GM13976 (cell line): ENCODE measurements at regions not wholly inside any gene's neighbourhood (a gene's known extent, or its start where the extent isn't known, plus 50 kb on each side); places are given as distances from the start of the nearest gene placed in this dataset.

Experiments
- DNase-seq: peaks from one replicate; pipeline ENCODE4 v3.0.0; 2012; ENCODE audit warnings: low spot score
- in situ Hi-C: fragments of 300-500 bp; cut with MboI; formaldehyde crosslinking; loops from one replicate; pipeline ENCODE4 v1.12.0; 2022; ENCODE audit warnings: low sequenced_read_pairs, mixed read lengths, inconsistent platforms; ENCODE audit not compliant: unreplicated experiment
- TF ChIP-seq, protein P1 (sequence below): IDR thresholded peaks from 2 replicates; pipeline ENCODE4 v1.5.1; 2012; ENCODE audit warnings: borderline replicate concordance, mild to moderate bottlenecking; ENCODE audit not compliant: insufficient read depth; ENCODE audit errors: extremely low read depth, missing control alignments, control extremely low read depth

DNA sequence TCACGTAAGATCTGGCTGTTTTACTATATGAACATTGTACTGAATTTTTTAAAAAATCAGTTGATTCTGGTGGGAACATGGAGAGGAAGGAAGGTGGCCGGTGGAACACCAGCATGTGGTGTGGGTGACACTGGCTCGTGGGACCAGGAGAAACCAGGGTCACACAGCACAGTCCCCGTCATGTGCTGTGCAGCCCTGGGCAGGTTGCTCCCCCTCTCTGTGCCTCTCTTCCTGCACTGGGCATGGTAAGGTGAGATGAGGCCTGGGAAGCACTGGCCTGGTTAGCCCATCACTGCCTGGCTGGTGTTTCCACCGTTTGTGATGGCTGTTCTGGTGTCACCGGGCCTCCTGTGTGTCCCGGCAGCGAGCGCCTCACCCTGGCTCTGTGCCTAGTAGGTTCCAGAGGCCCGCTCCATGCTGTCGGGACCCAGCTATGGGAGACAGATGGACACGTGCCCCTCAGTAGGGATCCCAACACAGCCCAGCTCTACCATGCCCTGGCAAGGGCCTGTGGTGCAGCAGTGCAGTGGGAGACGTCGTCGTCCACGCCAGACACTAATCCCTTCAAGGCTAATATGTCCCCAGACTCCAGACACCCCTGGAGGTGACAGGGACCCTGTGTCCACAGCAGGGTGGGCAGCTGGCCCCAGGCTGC is 88.2 kb upstream of the LINC01488 start:
- no peak for DNase-seq
- in situ Hi-C loops = no loop called here
- TF ChIP-seq, protein P1, sequence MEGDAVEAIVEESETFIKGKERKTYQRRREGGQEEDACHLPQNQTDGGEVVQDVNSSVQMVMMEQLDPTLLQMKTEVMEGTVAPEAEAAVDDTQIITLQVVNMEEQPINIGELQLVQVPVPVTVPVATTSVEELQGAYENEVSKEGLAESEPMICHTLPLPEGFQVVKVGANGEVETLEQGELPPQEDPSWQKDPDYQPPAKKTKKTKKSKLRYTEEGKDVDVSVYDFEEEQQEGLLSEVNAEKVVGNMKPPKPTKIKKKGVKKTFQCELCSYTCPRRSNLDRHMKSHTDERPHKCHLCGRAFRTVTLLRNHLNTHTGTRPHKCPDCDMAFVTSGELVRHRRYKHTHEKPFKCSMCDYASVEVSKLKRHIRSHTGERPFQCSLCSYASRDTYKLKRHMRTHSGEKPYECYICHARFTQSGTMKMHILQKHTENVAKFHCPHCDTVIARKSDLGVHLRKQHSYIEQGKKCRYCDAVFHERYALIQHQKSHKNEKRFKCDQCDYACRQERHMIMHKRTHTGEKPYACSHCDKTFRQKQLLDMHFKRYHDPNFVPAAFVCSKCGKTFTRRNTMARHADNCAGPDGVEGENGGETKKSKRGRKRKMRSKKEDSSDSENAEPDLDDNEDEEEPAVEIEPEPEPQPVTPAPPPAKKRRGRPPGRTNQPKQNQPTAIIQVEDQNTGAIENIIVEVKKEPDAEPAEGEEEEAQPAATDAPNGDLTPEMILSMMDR = no peak

DNA sequence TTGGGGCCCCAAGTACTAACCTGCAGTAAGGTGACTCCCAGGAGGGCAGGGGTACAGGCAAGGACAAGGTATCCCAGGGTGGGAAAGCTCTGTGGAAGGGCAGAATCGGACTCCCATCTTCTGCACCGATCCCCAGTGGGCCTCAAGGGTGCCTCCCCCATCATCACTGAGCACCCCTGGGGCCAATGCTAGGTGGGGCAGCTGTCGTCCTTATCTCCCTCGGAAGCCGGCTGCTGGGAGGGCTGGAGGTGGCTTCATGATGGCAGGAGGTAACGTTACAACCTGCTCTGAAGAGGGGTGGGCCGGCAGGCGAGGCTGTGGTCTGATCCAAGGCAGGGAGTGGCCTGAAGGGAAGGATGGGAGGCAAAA is 87.6 kb upstream of the LINC01488 start:
- no peak for DNase-seq
- TF ChIP-seq, protein P1 = no peak
- in situ Hi-C loops = no loop called here

DNA sequence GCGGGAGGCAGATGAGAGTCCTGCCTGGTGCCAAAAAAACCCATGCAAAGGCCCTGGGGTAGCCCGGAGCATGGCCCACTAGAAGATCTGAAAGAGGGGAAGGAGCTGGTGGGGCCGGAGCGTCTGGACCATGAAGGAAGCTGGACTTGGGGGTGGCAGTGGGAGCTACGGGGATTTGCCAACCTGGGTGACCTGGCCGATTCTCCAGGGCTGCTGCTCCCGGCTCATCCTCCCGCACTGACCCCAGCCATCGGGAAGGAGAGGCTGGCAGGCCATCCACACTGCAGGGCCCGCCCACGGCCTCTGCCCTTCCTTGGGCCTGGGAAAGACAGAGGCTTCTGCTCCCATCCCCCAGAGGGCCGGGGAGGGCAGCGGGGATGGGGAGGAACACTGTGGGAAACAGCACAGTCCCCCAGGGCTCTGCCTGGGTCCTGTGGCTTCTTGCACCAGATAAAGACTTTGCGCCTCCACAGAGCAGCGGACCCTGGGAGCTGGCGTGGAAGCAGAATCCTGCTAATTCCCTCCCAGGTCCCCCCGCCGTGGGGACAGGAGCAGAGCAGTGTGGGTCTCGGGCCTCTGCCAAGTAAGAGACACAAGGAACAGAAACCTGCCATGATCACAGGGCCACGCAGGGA is 87.1 kb upstream of the LINC01488 start:
- no peak for DNase-seq
- in situ Hi-C loops = no loop called here
- TF ChIP-seq, protein P1 = no peak

DNA sequence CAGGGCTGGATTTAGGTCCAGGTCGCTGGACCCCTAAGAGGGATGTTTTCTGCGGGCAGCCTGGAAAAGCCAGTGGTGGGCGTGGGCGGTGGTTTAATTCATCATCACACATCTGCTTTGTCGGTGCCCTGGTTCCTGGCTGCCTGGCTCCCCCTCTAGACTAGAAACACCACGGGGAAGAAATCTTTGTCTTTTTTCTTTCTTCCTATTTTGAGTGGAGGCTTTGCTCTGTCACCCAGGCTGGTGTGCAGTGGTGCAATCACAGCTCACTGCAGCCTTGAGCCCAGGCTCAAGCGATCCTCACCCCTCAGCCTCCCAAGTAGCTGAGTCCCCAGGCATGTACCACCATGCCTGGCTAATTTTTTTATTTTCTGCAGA is 86.6 kb upstream of the LINC01488 start:
- DNase-seq = no peak
- TF ChIP-seq, protein P1 = no peak
- in situ Hi-C loops = no loop called here

DNA sequence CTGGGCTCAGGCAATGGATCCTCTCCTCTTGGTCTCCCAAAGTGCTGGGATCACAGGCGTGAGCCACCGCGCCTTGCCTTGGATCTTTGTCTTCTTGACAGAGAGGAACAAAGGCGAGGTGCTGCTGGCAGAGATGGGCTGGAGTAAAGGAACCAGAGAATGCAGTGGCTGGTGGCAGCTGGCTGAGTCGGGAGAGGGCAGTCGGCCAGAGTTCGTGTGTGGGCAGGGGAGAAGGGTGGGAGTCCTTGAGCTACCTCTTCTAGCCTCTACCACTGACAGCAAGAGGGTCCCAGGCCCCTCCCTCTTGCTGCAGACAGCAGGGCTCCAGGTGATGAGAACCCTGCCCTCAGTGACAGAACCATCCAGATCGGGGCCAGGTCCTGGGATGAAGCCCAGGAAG is 86.2 kb upstream of the LINC01488 start:
- TF ChIP-seq, protein P1 = no peak
- in situ Hi-C loops = no loop called here
- no peak for DNase-seq

DNA sequence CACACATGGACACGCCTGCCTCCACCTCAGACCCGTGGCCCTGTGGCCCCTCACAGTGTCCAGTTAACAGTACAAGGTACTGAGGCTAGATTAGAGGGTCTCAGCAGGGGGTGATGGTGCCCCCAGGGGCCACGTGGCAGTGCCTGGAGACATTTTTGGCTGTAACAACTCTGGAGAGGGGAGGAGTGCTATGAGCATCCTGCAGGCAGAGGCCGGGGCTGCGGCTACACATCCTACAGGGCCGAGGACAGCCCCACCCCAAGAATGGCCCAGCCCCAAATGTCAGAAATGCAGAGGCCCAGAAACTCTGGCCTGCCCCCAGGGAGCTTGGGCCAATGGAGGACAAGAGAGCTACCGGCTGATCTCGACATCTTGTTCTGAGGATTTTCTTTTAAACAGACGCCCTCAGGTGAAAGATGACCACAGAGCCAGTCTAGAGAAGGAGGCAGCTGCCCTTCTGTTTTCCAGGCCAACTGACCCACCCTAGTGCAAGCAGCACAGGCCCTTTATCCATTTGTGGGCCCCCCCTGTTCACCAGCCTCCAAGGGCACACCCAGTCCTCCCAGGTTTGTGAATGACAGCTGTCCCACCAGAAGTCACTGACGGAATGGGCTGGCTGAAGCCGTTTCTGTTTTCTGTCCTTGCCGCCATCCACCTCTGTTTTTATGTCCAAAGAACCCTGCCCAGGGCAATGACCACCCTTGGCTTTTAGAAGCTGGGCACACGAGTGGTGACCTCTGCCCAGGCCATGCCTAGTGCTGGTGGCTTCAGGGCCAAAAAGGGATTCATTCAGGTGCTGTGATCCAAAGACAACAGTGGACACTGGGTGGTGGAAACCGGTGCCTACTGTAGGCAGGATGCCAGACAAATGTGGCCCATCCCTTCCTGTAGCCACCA is 85.2 kb upstream of the LINC01488 start:
- in situ Hi-C loops = no loop called here
- no peak for DNase-seq
- TF ChIP-seq, protein P1 = no peak
